Trophoblast cell (in vitro differentiated cells and primary cell): ENCODE measurements at regions not wholly inside any gene's neighbourhood (a gene's known extent, or its start where the extent isn't known, plus 50 kb on each side); places are given as distances from the start of the nearest gene placed in this dataset.

Experiments
- DNase-seq, 2 donors: peaks; one replicate each; pipeline ENCODE4 v3.0.0-alpha.2; 2016
- H2AFZ ChIP-seq: 2 replicates; pipeline ENCODE4 v1.6.1; 2013; ENCODE audit warnings: low read length, moderate library complexity, mild to moderate bottlenecking; ENCODE audit not compliant: insufficient read depth, poor library complexity
- H2AK5ac ChIP-seq: 2 replicates; pipeline ENCODE4 v1.6.1; 2013; ENCODE audit warnings: mild to moderate bottlenecking, low read length
- H2BK120ac ChIP-seq: 2 replicates; pipeline ENCODE4 v1.6.1; 2013; ENCODE audit warnings: low read length, mild to moderate bottlenecking, moderate library complexity; ENCODE audit not compliant: insufficient read depth, poor library complexity
- H2BK12ac ChIP-seq: 2 replicates; pipeline ENCODE4 v1.6.1; 2013; ENCODE audit warnings: mild to moderate bottlenecking, low read length, moderate library complexity
- H2BK5ac ChIP-seq: 2 replicates; pipeline ENCODE4 v1.6.1; 2013; ENCODE audit warnings: low read length, low read depth, moderate library complexity, mild to moderate bottlenecking; ENCODE audit not compliant: poor library complexity
- H3K14ac ChIP-seq: 2 replicates; pipeline ENCODE4 v1.6.1; 2013; ENCODE audit warnings: mild to moderate bottlenecking, low read length
- H3K18ac ChIP-seq: 2 replicates; pipeline ENCODE4 v1.6.1; 2013; ENCODE audit warnings: mild to moderate bottlenecking, low read length
- H3K23ac ChIP-seq: 2 replicates; pipeline ENCODE4 v1.6.1; 2013; ENCODE audit warnings: low read length
- H3K27ac ChIP-seq: 2 replicates; pipeline ENCODE4 v1.5.1; 2013; ENCODE audit warnings: low read depth, mild to moderate bottlenecking, inconsistent platforms, low read length, moderate library complexity
- H3K27me3 ChIP-seq: 2 replicates; pipeline ENCODE4 v1.6.1; 2013; ENCODE audit warnings: inconsistent platforms, mild to moderate bottlenecking, low read length, moderate library complexity; ENCODE audit not compliant: insufficient read depth
- H3K36me3 ChIP-seq, 2 experiments: 1 replicate in 1 of 2; 2 replicates in 1 of 2; pipeline ENCODE4 v1.6.1; 2013; ENCODE audit warnings: low read length in 2 of 2, mild to moderate bottlenecking in 2 of 2, moderate library complexity in 1 of 2; ENCODE audit not compliant: insufficient read depth in 2 of 2, control insufficient read depth in 1 of 2
- H3K4ac ChIP-seq: 2 replicates; pipeline ENCODE4 v1.6.1; 2013; ENCODE audit warnings: low read depth, mild to moderate bottlenecking, low read length, moderate library complexity
- H3K4me1 ChIP-seq, 2 experiments: 1 replicate in 1 of 2; 2 replicates in 1 of 2; pipeline ENCODE4 v1.6.1; 2013; ENCODE audit warnings: low read length in 2 of 2, mild to moderate bottlenecking in 2 of 2, moderate library complexity in 1 of 2; ENCODE audit not compliant: insufficient read depth in 2 of 2, control insufficient read depth in 1 of 2
- H3K4me2 ChIP-seq: 2 replicates; pipeline ENCODE4 v1.6.1; 2013; ENCODE audit warnings: inconsistent platforms, mild to moderate bottlenecking, low read length, moderate library complexity
- H3K4me3 ChIP-seq: 2 replicates; pipeline ENCODE4 v1.5.1; 2013; ENCODE audit warnings: mild to moderate bottlenecking, low read depth, low read length, inconsistent platforms
- H3K79me1 ChIP-seq: one replicate; pipeline ENCODE4 v1.6.1; 2013; ENCODE audit warnings: low read length
- H3K79me2 ChIP-seq: 2 replicates; pipeline ENCODE4 v1.6.1; 2013; ENCODE audit warnings: low read length, mild to moderate bottlenecking; ENCODE audit not compliant: control insufficient read depth, insufficient read depth, poor library complexity
- H3K9ac ChIP-seq: 2 replicates; pipeline ENCODE4 v1.6.1; 2013; ENCODE audit warnings: mild to moderate bottlenecking, low read length
- H3K9me3 ChIP-seq: 2 replicates; pipeline ENCODE4 v1.6.1; 2013; ENCODE audit warnings: low read depth, mild to moderate bottlenecking, control low read depth, inconsistent platforms, low read length; ENCODE audit not compliant: insufficient read depth
- H4K12ac ChIP-seq: 2 replicates; pipeline ENCODE4 v1.6.1; 2013; ENCODE audit warnings: low read depth, mild to moderate bottlenecking, low read length, moderate library complexity
- H4K8ac ChIP-seq: 2 replicates; pipeline ENCODE4 v1.6.1; 2013; ENCODE audit warnings: low read depth, mild to moderate bottlenecking, low read length, moderate library complexity
- H4K91ac ChIP-seq: one replicate; pipeline ENCODE4 v1.6.1; 2013; ENCODE audit warnings: low read depth, mild to moderate bottlenecking, low read length, moderate library complexity
- WGBS: extraction: QIAGEN DNeasy Blood & Tissue Kit; methylation state at CpG from one replicate; pipeline ENCODE4 v1.1.7; 2013; ENCODE audit warnings: missing lambda C conversion rate; ENCODE audit not compliant: insufficient read length, insufficient coverage; ENCODE audit errors: extremely low coverage; 5-methylcytosine and 5-hydroxymethylcytosine counted together

GRCh38 chr1:29383746-29384371 lies 147.5 kb downstream of the PTPRU start:
- Histone ChIP-seq H3K4me1 (no peaks in the 10 kb centered on the region), H2BK5ac (no peak overlapping the region), H4K12ac (no peak overlapping the region), H3K79me2 (no peaks in the 10 kb centered on the region), H3K14ac (no peak overlapping the region), H3K9me3 (peaks cover 2% of the 10 kb centered on the region), H2AK5ac (no peak overlapping the region), H2BK12ac (no peak overlapping the region), H4K8ac (no peak overlapping the region), H3K23ac (no peak overlapping the region), H3K4ac (no peak overlapping the region), H3K18ac (no peak overlapping the region), H3K27ac (no peak overlapping the region), H3K79me1 (no peaks in the 10 kb centered on the region), H3K4me3 (no peak overlapping the region), H3K27me3 (no peaks in the 10 kb centered on the region), H3K36me3 (no peaks in the 10 kb centered on the region), H2BK120ac (no peak overlapping the region), H3K9ac (no peak overlapping the region), H3K4me2 (no peak overlapping the region), H4K91ac (no peak overlapping the region), H2AFZ (no peak overlapping the region)
- no CpG with 5 or more reads among the region's 7 CpGs for WGBS
- no peak for DNase-seq

GRCh38 chr1:29382851-29383745 lies 146.8 kb downstream of the PTPRU start:
- H2AK5ac ChIP-seq = no peak overlapping the region
- H2BK12ac ChIP-seq = no peak overlapping the region
- H3K4me2 ChIP-seq = no peak overlapping the region
- H3K36me3 ChIP-seq = no peaks in the 10 kb centered on the region
- H3K14ac ChIP-seq = no peak overlapping the region
- H3K9ac ChIP-seq = no peak overlapping the region
- no peak overlapping the region for H4K12ac ChIP-seq
- H3K9me3 ChIP-seq = peaks cover 2% of the 10 kb centered on the region
- H3K79me2 ChIP-seq = no peaks in the 10 kb centered on the region
- no peak overlapping the region for H3K18ac ChIP-seq
- H3K27me3 ChIP-seq = no peaks in the 10 kb centered on the region
- no peak overlapping the region for H2BK5ac ChIP-seq
- H3K79me1 ChIP-seq = no peaks in the 10 kb centered on the region
- H3K4ac ChIP-seq = no peak overlapping the region
- no peak overlapping the region for H3K4me3 ChIP-seq
- no CpG with 5 or more reads among the region's 21 CpGs for WGBS
- H3K23ac ChIP-seq = no peak overlapping the region
- no peaks in the 10 kb centered on the region for H3K4me1 ChIP-seq
- H3K27ac ChIP-seq = no peak overlapping the region
- no peak overlapping the region for H2BK120ac ChIP-seq
- no peak overlapping the region for H4K8ac ChIP-seq
- H4K91ac ChIP-seq = no peak overlapping the region
- DNase-seq = no peak
- H2AFZ ChIP-seq = no peak overlapping the region

GRCh38 chr1:29381426-29381825 lies 145.1 kb downstream of the PTPRU start:
- DNase-seq = no peak
- H3K9me3 ChIP-seq = peaks cover 2% of the 10 kb centered on the region
- H3K27me3 ChIP-seq = no peaks in the 10 kb centered on the region
- no peak overlapping the region for H2BK120ac ChIP-seq
- H3K79me2 ChIP-seq = no peaks in the 10 kb centered on the region
- no peak overlapping the region for H3K9ac ChIP-seq
- no CpG with 5 or more reads among the region's 7 CpGs for WGBS
- H3K4me3 ChIP-seq = no peak overlapping the region
- H3K27ac ChIP-seq = no peak overlapping the region
- no peak overlapping the region for H3K23ac ChIP-seq
- H2BK12ac ChIP-seq = no peak overlapping the region
- no peak overlapping the region for H3K18ac ChIP-seq
- no peak overlapping the region for H2AK5ac ChIP-seq
- no peak overlapping the region for H3K4ac ChIP-seq
- no peak overlapping the region for H4K8ac ChIP-seq
- H4K91ac ChIP-seq = no peak overlapping the region
- H3K36me3 ChIP-seq = no peaks in the 10 kb centered on the region
- H4K12ac ChIP-seq = no peak overlapping the region
- H3K4me2 ChIP-seq = no peak overlapping the region
- H2AFZ ChIP-seq = no peak overlapping the region
- no peaks in the 10 kb centered on the region for H3K4me1 ChIP-seq
- H2BK5ac ChIP-seq = no peak overlapping the region
- no peak overlapping the region for H3K14ac ChIP-seq
- no peaks in the 10 kb centered on the region for H3K79me1 ChIP-seq

- no peak overlapping the region for H3K4ac ChIP-seq
- H4K12ac ChIP-seq = no peak overlapping the region
- H3K18ac ChIP-seq = no peak overlapping the region
- H3K27ac ChIP-seq = no peak overlapping the region
- no peaks in the 10 kb centered on the region for H3K4me1 ChIP-seq
- no peak overlapping the region for H2BK5ac ChIP-seq
- no peak overlapping the region for H2AFZ ChIP-seq
- H3K27me3 ChIP-seq = no peaks in the 10 kb centered on the region
- H2AK5ac ChIP-seq = no peak overlapping the region
- no peaks in the 10 kb centered on the region for H3K79me2 ChIP-seq
- peaks cover 2% of the 10 kb centered on the region for H3K9me3 ChIP-seq
- H4K8ac ChIP-seq = no peak overlapping the region
- H3K4me3 ChIP-seq = no peak overlapping the region
- H3K14ac ChIP-seq = no peak overlapping the region
- no peak overlapping the region for H4K91ac ChIP-seq
- no peak for DNase-seq
- H3K79me1 ChIP-seq = no peaks in the 10 kb centered on the region
- no peak overlapping the region for H3K4me2 ChIP-seq
- no peak overlapping the region for H2BK120ac ChIP-seq
- no CpG with 5 or more reads among the region's 1 CpG for WGBS
- no peaks in the 10 kb centered on the region for H3K36me3 ChIP-seq
- H3K9ac ChIP-seq = no peak overlapping the region
- no peak overlapping the region for H2BK12ac ChIP-seq
- no peak overlapping the region for H3K23ac ChIP-seq
Measured at GRCh38 chr1:29380532-29380931, 144.2 kb downstream of the PTPRU start.
